BE2C (cell line): ENCODE measurements at regions not wholly inside any gene's neighbourhood (a gene's known extent, or its start where the extent isn't known, plus 50 kb on each side); places are given as distances from the start of the nearest gene placed in this dataset.

Experiments
- DNase-seq: peaks from one replicate; pipeline ENCODE4 v3.0.0-alpha.2; 2020
- H3K27me3 ChIP-seq: fragments of 250-450 bp; sonication (Bioruptor Pico); 2 replicates; pipeline ENCODE4 v1.5.1; 2020; ENCODE audit warnings: mild to moderate bottlenecking
- H3K36me3 ChIP-seq: fragments of 250-450 bp; sonication (Bioruptor Pico); 2 replicates; pipeline ENCODE4 v1.5.1; 2020; ENCODE audit warnings: mild to moderate bottlenecking
- H3K4me1 ChIP-seq: fragments of 250-450 bp; sonication (Bioruptor Pico); 2 replicates; pipeline ENCODE4 v1.5.1; 2020
- H3K4me3 ChIP-seq: 2 replicates; pipeline ENCODE4 v1.5.1; 2011; ENCODE audit warnings: low read depth, low read length
- H3K9me3 ChIP-seq: fragments of 250-450 bp; sonication (Bioruptor Pico); 2 replicates; pipeline ENCODE4 v1.5.1; 2020
- CTCF ChIP-seq: IDR thresholded peaks from 2 replicates; pipeline ENCODE4 v1.5.1; 2012; ENCODE audit warnings: mild to moderate bottlenecking, low read depth, low read length

- no peak for DNase-seq
- H3K4me1 ChIP-seq: no peaks in the 10 kb centered on the region; the same call in 1 of the 2 replicates
- no peaks in the 10 kb centered on the region for H3K27me3 ChIP-seq
- H3K4me3 ChIP-seq: no peak overlapping the region
- no peaks in the 10 kb centered on the region for H3K36me3 ChIP-seq
- no peaks in the 10 kb centered on the region for H3K9me3 ChIP-seq
- no peak for TF ChIP-seq CTCF
Measured at GRCh38 chr21:15119486-15119885, 54.7 kb upstream of the NRIP1 start.

- Histone ChIP-seq H3K4me1 (no peaks in the 10 kb centered on the region; the same call in 1 of the 2 replicates), H3K4me3 (no peak overlapping the region), H3K36me3 (no peaks in the 10 kb centered on the region), H3K27me3 (no peaks in the 10 kb centered on the region), H3K9me3 (no peaks in the 10 kb centered on the region)
- DNase-seq: no peak
- TF ChIP-seq CTCF: no peak
Measured at GRCh38 chr21:15121097-15121654, 56.4 kb upstream of the NRIP1 start.

DNA sequence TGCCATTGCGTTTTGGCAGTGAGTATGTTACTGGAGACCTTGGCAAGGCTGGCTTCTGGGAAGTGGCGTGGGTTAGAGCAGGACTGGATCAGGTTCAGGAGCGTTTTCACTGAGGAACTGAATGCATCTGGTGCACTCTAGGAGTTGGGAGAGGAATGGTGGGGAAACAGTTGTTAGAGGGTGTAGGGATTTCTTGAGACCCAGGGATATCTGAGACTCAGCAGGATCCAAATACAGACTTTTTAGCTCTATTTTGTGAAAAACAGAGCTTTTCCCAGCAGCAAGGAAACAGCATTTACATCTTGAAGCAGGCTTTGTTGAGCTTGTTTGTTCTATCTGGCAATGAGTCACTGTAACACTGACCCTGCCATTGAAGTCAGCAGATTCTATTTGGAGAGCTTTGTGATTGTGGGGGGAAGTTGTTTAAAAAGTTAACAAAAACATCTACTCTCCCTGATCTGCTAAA lies 56.9 kb upstream of the NRIP1 start:
- no peak for DNase-seq
- H3K36me3 ChIP-seq: no peaks in the 10 kb centered on the region
- TF ChIP-seq CTCF: no peak
- H3K27me3 ChIP-seq: no peaks in the 10 kb centered on the region
- no peaks in the 10 kb centered on the region for H3K9me3 ChIP-seq
- no peaks in the 10 kb centered on the region; the same call in 1 of the 2 replicates for H3K4me1 ChIP-seq
- H3K4me3 ChIP-seq: no peak overlapping the region

- Histone ChIP-seq H3K9me3 (no peaks in the 10 kb centered on the region), H3K4me3 (no peak overlapping the region), H3K36me3 (no peaks in the 10 kb centered on the region), H3K27me3 (no peaks in the 10 kb centered on the region), H3K4me1 (peaks cover 3% of the 10 kb centered on the region; the same call in 1 of the 2 replicates)
- no peak for TF ChIP-seq CTCF
- no peak for DNase-seq
Measured at GRCh38 chr21:15122241-15122640, 57.4 kb upstream of the NRIP1 start.

DNA sequence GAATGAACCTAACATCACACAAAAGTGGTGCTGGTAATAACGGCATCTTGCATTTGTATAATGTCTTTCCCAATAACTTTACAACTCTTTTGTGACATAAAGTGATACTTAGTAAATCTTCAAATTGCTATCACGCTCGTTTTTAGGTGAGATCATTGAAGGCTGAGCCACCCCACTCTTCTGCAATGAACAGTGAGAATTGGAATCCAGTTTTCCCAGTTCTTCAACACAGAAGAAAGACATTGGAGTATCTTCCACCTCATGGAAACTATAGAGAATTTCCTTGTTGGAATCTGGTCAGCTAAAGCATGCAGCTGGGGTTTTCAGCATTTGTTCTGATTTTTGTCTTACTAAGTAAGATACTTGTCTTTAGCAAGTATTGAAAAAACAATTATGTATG lies 59.9 kb upstream of the NRIP1 start:
- H3K9me3 ChIP-seq: no peaks in the 10 kb centered on the region
- H3K4me1 ChIP-seq: peaks cover 8% of the 10 kb centered on the region
- H3K27me3 ChIP-seq: no peaks in the 10 kb centered on the region
- H3K36me3 ChIP-seq: no peaks in the 10 kb centered on the region
- no peak for TF ChIP-seq CTCF
- no peak overlapping the region for H3K4me3 ChIP-seq
- no peak for DNase-seq

- Histone ChIP-seq H3K27me3 (no peaks in the 10 kb centered on the region), H3K9me3 (no peaks in the 10 kb centered on the region), H3K4me3 (no peak overlapping the region), H3K4me1 (peaks cover 8% of the 10 kb centered on the region), H3K36me3 (no peaks in the 10 kb centered on the region)
- DNase-seq: no peak
- no peak for TF ChIP-seq CTCF
Measured at GRCh38 chr21:15126948-15127347, 62.1 kb upstream of the NRIP1 start.
